ENCODE measurements at regions not wholly inside any gene's neighbourhood (a gene's known extent, or its start where the extent isn't known, plus 50 kb on each side); places are given as distances from the start of the nearest gene placed in this dataset.

DNA sequence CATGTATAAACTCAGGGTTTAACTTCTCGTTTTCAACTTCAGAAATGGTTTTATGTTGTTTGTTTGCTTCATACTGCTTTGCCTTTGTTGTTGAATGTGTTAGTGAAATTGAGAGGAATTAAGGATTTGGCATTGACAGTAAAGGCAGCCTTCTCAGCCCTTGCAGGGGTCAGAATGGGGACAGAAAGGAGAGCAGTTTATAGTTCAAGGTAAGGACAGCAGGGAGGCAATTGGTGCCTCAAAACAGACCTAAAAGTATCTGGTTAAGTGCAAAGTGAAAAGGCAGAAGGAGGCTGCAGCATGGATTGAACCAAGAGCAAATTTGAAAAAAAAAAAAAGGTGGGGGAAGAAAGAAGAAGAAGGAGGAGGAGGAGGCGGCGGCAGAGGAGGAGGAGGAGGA is 835.0 kb upstream of the ADGRL3 start:
- TF ChIP-seq CTCF (conservative IDR thresholded peaks at IDR 0.05 in 1 of 2, IDR thresholded peaks at IDR 0.05 in 1 of 2; ENCODE audit: extremely low read depth in 1 of 2, insufficient read depth in 1 of 2, low read depth in 1 of 2, low read length in 2 of 2) = no peak
- TF ChIP-seq EZH2 (IDR thresholded peaks at IDR 0.05; ENCODE audit: borderline replicate concordance, low read length) = no peak

All from mammary epithelial cell (primary cell).